ENCODE measurements at regions not wholly inside any gene's neighbourhood (a gene's known extent, or its start where the extent isn't known, plus 50 kb on each side); places are given as distances from the start of the nearest gene placed in this dataset.

GRCh38 chr10:3350617-3351258 lies 178.2 kb upstream of the PITRM1 start:
- no peak overlapping the region for H3K4me3 ChIP-seq (ENCODE audit: low read length)
- H3K27me3 ChIP-seq (ENCODE audit: insufficient read depth, low read length), result no peaks in the 10 kb centered on the region
- no peaks in the 10 kb centered on the region for H3K9me3 ChIP-seq (ENCODE audit: low read depth, low read length)
- no peaks in the 10 kb centered on the region for H3K4me1 ChIP-seq (ENCODE audit: insufficient read depth, low read length)

DNA sequence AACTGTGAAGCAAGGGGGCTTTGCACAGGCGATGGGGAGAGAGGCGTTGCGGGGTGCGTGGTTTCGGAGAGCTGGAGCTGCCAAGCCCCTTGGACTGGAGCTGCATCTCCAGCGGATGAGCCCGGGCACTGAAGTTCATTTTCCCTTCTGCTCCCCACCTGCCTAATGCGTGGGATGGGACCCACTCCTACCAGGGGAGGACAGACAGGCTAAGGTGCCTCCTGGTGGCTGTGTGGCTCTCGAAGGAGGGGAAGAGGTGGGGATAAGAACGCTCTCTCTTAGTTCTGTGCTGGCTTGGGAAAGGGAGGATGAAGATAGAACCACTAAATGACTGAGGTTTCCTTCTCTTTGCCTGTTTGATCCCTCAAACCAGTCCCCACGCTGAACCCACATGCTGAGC lies 177.6 kb upstream of the PITRM1 start:
- H3K27me3 ChIP-seq (ENCODE audit: insufficient read depth, low read length), result no peaks in the 10 kb centered on the region
- H3K9me3 ChIP-seq (ENCODE audit: low read depth, low read length), result no peaks in the 10 kb centered on the region
- no peak overlapping the region for H3K4me3 ChIP-seq (ENCODE audit: low read length)
- H3K4me1 ChIP-seq (ENCODE audit: insufficient read depth, low read length), result no peaks in the 10 kb centered on the region

DNA sequence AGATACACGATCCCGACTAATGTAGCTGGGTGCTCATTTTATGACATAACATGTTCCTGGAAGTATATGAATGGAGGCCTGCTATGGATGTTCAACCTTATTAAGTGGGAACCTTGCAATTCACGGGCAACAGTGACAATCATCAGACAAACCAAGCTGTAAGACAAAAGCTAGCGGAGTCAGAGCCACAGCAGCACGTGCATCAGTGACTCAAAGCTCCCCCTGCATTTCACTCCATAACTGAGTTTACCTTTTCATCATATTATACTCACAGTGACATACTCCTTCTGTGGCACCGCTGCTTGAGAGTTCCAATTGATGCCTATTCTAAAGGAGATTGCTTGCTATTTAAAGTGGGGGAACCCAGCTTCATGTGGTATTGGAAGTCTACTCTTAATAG lies 176.0 kb upstream of the PITRM1 start:
- no peaks in the 10 kb centered on the region for H3K27me3 ChIP-seq (ENCODE audit: insufficient read depth, low read length)
- H3K4me1 ChIP-seq (ENCODE audit: insufficient read depth, low read length), result no peaks in the 10 kb centered on the region
- no peak overlapping the region for H3K4me3 ChIP-seq (ENCODE audit: low read length)
- H3K9me3 ChIP-seq (ENCODE audit: low read depth, low read length), result no peaks in the 10 kb centered on the region

DNA sequence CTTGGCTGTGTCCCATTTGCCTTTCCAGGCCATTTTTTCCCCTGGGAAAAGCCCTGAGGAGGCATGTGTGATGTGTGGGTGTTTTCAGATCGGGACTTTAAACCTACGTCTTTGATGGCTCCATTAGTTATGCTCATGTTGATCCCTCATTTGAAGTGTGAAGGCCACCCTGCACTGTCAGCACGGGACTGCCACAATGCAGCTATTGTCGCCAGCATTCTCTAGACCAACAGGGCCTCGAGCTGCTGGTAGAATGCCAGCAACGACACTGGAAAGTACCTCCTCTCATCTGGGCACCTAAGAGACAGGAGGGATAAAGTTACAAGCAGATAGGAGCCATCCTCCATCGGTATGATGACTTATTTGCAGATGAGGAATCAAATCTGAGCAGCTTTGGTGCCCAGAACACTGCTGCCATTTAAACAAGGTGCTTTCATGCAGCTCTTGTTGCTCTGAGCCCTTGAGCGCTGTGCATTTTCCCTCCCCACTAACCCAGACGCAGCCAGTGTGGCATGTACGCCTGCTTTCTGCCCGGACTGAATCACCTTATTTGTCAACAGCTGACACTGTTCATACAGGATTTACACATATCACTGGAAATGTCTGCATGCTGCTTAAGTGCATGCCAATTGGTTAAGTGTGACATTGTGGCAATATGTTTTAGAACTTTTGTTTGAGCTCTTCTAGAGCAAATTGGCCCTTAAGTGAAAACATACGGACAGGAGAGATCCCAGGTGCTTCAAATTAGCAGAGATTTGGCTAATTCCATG lies 175.0 kb upstream of the PITRM1 start:
- Histone ChIP-seq H3K4me1 (ENCODE audit: insufficient read depth, low read length) (no peaks in the 10 kb centered on the region), H3K9me3 (ENCODE audit: low read depth, low read length) (no peaks in the 10 kb centered on the region), H3K27me3 (ENCODE audit: insufficient read depth, low read length) (no peaks in the 10 kb centered on the region), H3K4me3 (ENCODE audit: low read length) (no peak overlapping the region)

DNA sequence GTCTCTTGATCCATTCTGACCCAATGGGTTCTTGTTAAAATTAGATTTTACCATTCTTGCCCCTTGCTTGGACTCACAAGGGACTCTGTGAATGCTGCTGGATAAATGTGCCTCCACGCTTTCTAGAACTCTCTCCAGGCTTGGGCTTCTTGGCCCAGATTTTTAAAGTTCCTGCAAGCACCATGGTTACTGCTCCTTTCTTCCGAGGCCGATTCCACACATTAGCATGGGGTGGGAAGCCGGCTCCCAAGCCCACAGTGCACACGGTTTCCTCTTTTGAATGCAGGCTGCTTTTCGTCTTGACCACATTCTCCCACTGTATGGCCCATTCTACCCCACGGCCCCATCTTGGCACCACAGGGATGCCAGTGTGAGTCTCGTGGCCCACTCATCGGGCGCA lies 174.3 kb upstream of the PITRM1 start:
- no peaks in the 10 kb centered on the region for H3K27me3 ChIP-seq (ENCODE audit: insufficient read depth, low read length)

GRCh38 chr10:3342771-3343170 lies 170.2 kb upstream of the PITRM1 start:
- Histone ChIP-seq H3K9me3 (ENCODE audit: low read depth, low read length) (no peaks in the 10 kb centered on the region), H3K27me3 (ENCODE audit: insufficient read depth, low read length) (no peaks in the 10 kb centered on the region), H3K4me3 (ENCODE audit: low read length) (no peak overlapping the region), H3K4me1 (ENCODE audit: insufficient read depth, low read length) (no peaks in the 10 kb centered on the region)

More for the DNA sequence above, 174.3 kb upstream of the PITRM1 start:
- H3K9me3 ChIP-seq (ENCODE audit: low read depth, low read length), result no peaks in the 10 kb centered on the region
- no peaks in the 10 kb centered on the region for H3K4me1 ChIP-seq (ENCODE audit: insufficient read depth, low read length)
- H3K4me3 ChIP-seq (ENCODE audit: low read length), result no peak overlapping the region

- no peaks in the 10 kb centered on the region for H3K9me3 ChIP-seq (ENCODE audit: low read depth, low read length)
- no peaks in the 10 kb centered on the region for H3K27me3 ChIP-seq (ENCODE audit: insufficient read depth, low read length)
- no peaks in the 10 kb centered on the region for H3K4me1 ChIP-seq (ENCODE audit: insufficient read depth, low read length)
- no peak overlapping the region for H3K4me3 ChIP-seq (ENCODE audit: low read length)
These were observed 167.6 kb upstream of the PITRM1 start for GRCh38 chr10:3340127-3340730.

- Histone ChIP-seq H3K4me3 (ENCODE audit: low read length) (no peak overlapping the region), H3K27me3 (ENCODE audit: insufficient read depth, low read length) (no peaks in the 10 kb centered on the region), H3K9me3 (ENCODE audit: low read depth, low read length) (no peaks in the 10 kb centered on the region), H3K4me1 (ENCODE audit: insufficient read depth, low read length) (no peaks in the 10 kb centered on the region)
These were observed 167.0 kb upstream of the PITRM1 start for GRCh38 chr10:3339531-3339950.

GRCh38 chr10:3339121-3339520 lies 166.5 kb upstream of the PITRM1 start:
- Histone ChIP-seq H3K4me3 (ENCODE audit: low read length) (no peak overlapping the region), H3K27me3 (ENCODE audit: insufficient read depth, low read length) (no peaks in the 10 kb centered on the region), H3K4me1 (ENCODE audit: insufficient read depth, low read length) (no peaks in the 10 kb centered on the region), H3K9me3 (ENCODE audit: low read depth, low read length) (no peaks in the 10 kb centered on the region)

- Histone ChIP-seq H3K9me3 (ENCODE audit: low read depth, low read length) (no peaks in the 10 kb centered on the region), H3K27me3 (ENCODE audit: insufficient read depth, low read length) (no peaks in the 10 kb centered on the region), H3K4me1 (ENCODE audit: insufficient read depth, low read length) (no peaks in the 10 kb centered on the region), H3K4me3 (ENCODE audit: low read length) (no peak overlapping the region)
These were observed 165.2 kb upstream of the PITRM1 start for GRCh38 chr10:3337741-3338140.

GRCh38 chr10:3336673-3337293 lies 164.2 kb upstream of the PITRM1 start:
- H3K4me1 ChIP-seq (ENCODE audit: insufficient read depth, low read length), result no peaks in the 10 kb centered on the region
- H3K9me3 ChIP-seq (ENCODE audit: low read depth, low read length), result no peaks in the 10 kb centered on the region
- H3K4me3 ChIP-seq (ENCODE audit: low read length), result no peak overlapping the region
- H3K27me3 ChIP-seq (ENCODE audit: insufficient read depth, low read length), result no peaks in the 10 kb centered on the region

DNA sequence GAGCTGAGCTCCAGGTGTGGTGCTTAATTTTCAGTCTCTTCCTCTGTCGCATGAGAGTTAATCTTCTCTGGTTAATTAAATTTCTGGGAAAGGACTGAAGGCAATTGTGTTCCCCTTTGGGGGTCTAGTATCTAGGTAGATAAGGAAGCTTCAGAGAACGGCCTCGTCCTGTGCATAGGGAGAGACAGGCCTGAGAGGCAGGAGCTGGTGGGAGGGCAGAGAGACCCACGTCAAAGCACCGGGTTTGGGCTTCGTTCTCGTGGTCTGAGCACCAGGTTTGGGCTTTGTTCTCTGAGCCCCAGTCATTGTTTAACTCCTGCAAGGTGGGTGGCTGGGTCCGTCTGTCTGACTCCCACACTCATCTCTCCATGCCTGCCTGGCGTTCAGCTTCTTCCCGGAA lies 160.8 kb upstream of the PITRM1 start:
- H3K4me1 ChIP-seq (ENCODE audit: insufficient read depth, low read length), result no peaks in the 10 kb centered on the region
- no peak overlapping the region for H3K4me3 ChIP-seq (ENCODE audit: low read length)
- no peaks in the 10 kb centered on the region for H3K27me3 ChIP-seq (ENCODE audit: insufficient read depth, low read length)
- no peaks in the 10 kb centered on the region for H3K9me3 ChIP-seq (ENCODE audit: low read depth, low read length)

DNA sequence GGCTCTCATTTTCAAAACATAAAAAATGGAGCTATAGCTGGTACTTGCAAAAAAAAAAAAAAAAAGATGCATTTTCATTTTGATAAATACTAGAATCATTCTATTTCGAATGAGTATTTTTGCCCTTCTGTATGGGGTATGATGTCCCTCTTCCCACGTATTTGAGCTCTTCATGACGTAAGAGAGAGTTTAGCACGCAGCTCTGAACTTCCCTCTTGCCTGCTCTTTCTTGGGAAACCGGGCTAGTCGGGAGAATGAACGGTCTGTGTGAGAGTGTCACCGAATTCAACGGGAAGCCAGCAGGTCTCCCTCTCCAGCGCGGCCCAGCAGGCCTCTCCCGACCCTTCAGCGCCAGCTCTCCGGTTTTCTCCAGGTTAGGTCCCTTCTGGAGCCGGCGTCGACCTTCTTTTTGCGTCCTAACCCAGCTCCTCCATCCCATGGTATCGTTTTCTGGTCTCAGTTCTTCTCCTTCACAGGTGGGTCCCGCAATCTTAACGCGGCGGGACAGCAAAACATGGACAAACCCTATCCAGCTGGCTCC lies 159.2 kb upstream of the PITRM1 start:
- no peaks in the 10 kb centered on the region for H3K4me1 ChIP-seq (ENCODE audit: insufficient read depth, low read length)
- no peaks in the 10 kb centered on the region for H3K27me3 ChIP-seq (ENCODE audit: insufficient read depth, low read length)
- H3K9me3 ChIP-seq (ENCODE audit: low read depth, low read length), result no peaks in the 10 kb centered on the region
- H3K4me3 ChIP-seq (ENCODE audit: low read length), result no peak overlapping the region

GRCh38 chr10:3331187-3331586 lies 158.6 kb upstream of the PITRM1 start:
- Histone ChIP-seq H3K9me3 (ENCODE audit: low read depth, low read length) (no peaks in the 10 kb centered on the region), H3K27me3 (ENCODE audit: insufficient read depth, low read length) (no peaks in the 10 kb centered on the region), H3K4me1 (ENCODE audit: insufficient read depth, low read length) (no peaks in the 10 kb centered on the region), H3K4me3 (ENCODE audit: low read length) (no peak overlapping the region)

GRCh38 chr10:3330663-3331062 lies 158.1 kb upstream of the PITRM1 start:
- H3K9me3 ChIP-seq (ENCODE audit: low read depth, low read length), result no peaks in the 10 kb centered on the region
- no peak overlapping the region for H3K4me3 ChIP-seq (ENCODE audit: low read length)
- H3K4me1 ChIP-seq (ENCODE audit: insufficient read depth, low read length), result no peaks in the 10 kb centered on the region
- H3K27me3 ChIP-seq (ENCODE audit: insufficient read depth, low read length), result no peaks in the 10 kb centered on the region

Measured in mononuclear cell (primary cell).